Stomach (tissue), 4 donors: ENCODE measurements at regions not wholly inside any gene's neighbourhood (a gene's known extent, or its start where the extent isn't known, plus 50 kb on each side); places are given as distances from the start of the nearest gene placed in this dataset.

ENCODE experiments used
- POLR2A ChIP-seq, 4 donors: fragments of 450-650 bp; IDR thresholded peaks; one replicate each; pipeline ENCODE4 v1.6.1; 2016; ENCODE audit warnings: antibody characterized with exemption in 4 of 4, control low read depth in 2 of 4, mild to moderate bottlenecking in 1 of 4, moderate library complexity in 1 of 4
- POLR2AphosphoS5 ChIP-seq, 3 donors: sonication (generic); formaldehyde crosslinking; IDR thresholded peaks; one replicate each; pipeline ENCODE4 v1.6.1; 2016; ENCODE audit warnings: antibody characterized with exemption in 3 of 3
- TF ChIP-seq, protein P1 (sequence below), 7 experiments: fragments of 450-650 bp in 4 of 7; fragments of 200-600 bp in 3 of 7; sonication (generic) in 3 of 7; IDR thresholded peaks; one replicate each; pipeline ENCODE4 v1.5.1; 2016 to 2019; ENCODE audit warnings: antibody characterized with exemption in 7 of 7, control low read depth in 2 of 7, mild to moderate bottlenecking in 1 of 7

DNA sequence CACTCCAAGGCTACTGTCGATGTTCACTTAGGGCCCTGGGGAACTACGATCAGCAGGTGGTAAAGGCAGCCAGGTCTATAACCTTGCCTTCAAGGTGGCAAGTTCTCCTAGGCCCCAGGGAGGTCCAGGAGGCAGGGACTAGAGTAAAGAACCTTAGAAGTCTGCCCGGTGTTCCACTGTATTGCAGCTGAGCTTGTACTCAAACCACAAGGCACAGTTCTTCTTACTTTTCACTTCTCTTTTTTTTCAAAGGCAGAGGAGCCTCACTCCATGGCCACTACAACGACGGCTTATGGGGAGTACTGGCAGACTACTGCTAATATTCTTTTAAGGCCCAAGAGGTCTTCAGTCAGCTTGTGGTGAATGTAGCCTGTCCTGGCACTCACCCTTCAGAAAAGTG, 78.8 kb upstream of the GPR174 start:
- TF ChIP-seq, protein P1, sequence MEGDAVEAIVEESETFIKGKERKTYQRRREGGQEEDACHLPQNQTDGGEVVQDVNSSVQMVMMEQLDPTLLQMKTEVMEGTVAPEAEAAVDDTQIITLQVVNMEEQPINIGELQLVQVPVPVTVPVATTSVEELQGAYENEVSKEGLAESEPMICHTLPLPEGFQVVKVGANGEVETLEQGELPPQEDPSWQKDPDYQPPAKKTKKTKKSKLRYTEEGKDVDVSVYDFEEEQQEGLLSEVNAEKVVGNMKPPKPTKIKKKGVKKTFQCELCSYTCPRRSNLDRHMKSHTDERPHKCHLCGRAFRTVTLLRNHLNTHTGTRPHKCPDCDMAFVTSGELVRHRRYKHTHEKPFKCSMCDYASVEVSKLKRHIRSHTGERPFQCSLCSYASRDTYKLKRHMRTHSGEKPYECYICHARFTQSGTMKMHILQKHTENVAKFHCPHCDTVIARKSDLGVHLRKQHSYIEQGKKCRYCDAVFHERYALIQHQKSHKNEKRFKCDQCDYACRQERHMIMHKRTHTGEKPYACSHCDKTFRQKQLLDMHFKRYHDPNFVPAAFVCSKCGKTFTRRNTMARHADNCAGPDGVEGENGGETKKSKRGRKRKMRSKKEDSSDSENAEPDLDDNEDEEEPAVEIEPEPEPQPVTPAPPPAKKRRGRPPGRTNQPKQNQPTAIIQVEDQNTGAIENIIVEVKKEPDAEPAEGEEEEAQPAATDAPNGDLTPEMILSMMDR (IDR thresholded peaks at IDR 0.05), result no peak
- no peak for TF ChIP-seq POLR2AphosphoS5 (IDR thresholded peaks at IDR 0.05)
- TF ChIP-seq POLR2A (IDR thresholded peaks at IDR 0.05), result no peak
